MV-4-11 (cell line): ENCODE measurements at regions not wholly inside any gene's neighbourhood (a gene's known extent, or its start where the extent isn't known, plus 50 kb on each side); places are given as distances from the start of the nearest gene placed in this dataset.
"Not testable (repeated sequence)": the region's sequence is repeated elsewhere in the genome, so short reads cannot be mapped to it uniquely, and the experiment has no call there.

ENCODE experiments used
- DNase-seq: peaks from one replicate; lab custom pipeline; 2025; lab: John Stamatoyannopoulos, UW

DNA sequence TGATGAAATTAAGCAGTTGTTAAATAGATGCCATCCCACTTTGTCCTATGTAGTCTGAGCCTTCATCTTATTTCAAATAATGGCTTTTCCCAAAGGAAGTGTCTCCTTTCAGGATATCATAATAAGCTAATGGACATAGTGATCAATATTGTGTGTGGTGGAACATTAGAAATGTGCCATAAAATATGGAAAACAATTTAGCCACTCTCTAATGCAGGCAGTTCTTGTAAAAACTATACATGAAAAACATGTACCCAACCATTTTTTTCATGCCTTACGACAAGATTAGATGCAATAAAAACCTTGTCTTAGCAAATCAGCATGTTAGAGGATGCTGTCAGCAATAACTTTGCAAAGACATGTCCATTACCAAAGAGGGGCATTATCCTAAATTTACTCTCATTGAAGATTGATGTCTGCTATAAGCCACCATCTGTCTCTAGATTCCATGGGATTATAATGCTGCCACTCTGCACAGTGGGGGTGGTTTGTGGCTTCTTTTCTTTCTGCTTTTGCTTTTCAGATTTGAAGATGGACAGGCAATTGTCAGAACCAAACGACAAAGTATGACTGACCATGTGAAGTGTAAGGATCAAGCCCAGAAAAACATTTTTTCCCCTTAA, 724.0 kb upstream of the ZNF608 start:
- DNase-seq: no peak

DNA sequence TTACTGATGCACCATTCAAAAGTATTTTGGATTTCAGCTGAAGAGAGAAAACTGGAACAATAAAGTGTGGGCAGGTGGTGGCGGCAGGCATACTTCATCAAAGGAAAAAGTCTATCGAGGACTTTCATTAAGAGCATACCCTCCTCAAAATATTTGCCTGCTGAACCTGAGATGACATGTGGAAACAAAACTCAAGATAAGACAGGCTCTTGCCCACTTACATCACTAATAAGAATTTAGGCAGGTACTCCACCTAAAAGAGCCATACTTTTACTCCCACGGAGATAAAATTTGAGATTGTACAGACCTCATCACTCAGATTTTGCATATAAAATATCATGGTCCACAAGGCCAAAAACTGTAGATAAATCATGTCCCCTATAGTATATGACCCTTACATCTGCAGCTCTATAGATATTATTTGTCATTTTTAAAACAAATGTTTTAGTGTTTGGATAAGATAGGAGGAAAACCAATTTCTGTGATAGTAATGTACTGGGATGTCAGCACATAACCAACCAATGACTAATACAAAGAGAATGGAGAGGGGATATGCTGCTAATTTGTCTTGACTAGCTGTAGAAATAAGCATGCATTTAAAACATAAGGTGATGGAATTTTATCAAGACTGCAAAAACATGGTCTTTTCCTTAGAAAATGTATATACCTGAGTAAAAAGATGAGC, 730.6 kb upstream of the ZNF608 start:
- DNase-seq: no peak

DNA sequence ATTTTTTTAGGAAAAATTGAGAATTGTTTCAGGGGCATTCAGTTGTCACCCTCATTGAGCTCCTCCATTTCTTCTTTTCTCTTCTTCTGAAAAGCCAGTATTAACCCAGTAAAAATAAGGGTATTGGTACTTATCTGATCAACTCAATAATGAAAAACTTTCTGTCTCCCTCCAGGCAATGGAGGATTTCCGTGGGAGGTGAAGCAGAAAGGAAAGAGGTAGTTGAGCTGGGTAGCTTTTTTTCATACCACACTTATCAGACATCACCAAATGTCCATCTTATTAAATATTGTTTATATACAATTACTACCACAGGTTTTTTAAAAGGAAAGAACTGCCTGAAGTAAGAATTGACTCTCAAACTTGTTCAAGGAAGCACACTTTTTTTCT, 731.1 kb upstream of the ZNF608 start:
- no peak for DNase-seq

DNA sequence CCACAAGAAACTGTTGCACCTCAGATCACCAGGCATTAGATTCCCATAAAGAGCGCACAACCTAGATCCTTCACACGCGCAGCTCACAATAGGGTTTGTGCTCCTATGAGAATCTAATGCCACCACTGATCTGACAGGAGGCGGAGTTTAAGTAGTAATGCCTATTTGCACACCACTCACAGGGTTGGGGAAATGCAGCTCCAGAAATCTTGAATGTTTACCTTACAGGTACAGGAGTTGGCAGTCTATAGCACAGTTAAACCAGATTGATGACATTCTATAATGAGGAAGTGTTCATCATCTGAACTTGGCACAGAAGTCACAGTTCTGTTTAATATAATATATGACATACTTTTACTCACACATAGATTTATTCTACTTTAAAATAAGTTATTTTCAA, 732.2 kb upstream of the ZNF608 start:
- no peak for DNase-seq

DNA sequence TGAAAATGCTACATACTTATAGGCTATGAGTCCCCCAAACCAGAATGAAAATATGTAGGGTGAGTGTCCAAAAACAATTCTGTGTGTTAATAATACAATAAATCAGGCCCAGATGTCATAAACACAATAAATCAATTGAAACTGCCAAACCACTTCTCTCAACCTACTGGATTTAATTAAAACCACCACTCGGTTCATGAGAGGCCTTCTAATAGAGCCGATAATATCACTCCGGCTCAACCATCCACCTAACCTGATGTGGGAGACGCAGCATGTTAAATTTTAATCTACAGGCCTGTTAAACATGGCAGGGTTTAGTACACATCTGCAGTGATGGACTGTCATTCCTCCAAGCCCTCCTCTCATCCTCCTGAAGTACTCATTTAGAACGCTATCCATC, 734.5 kb upstream of the ZNF608 start:
- DNase-seq: no peak

DNA sequence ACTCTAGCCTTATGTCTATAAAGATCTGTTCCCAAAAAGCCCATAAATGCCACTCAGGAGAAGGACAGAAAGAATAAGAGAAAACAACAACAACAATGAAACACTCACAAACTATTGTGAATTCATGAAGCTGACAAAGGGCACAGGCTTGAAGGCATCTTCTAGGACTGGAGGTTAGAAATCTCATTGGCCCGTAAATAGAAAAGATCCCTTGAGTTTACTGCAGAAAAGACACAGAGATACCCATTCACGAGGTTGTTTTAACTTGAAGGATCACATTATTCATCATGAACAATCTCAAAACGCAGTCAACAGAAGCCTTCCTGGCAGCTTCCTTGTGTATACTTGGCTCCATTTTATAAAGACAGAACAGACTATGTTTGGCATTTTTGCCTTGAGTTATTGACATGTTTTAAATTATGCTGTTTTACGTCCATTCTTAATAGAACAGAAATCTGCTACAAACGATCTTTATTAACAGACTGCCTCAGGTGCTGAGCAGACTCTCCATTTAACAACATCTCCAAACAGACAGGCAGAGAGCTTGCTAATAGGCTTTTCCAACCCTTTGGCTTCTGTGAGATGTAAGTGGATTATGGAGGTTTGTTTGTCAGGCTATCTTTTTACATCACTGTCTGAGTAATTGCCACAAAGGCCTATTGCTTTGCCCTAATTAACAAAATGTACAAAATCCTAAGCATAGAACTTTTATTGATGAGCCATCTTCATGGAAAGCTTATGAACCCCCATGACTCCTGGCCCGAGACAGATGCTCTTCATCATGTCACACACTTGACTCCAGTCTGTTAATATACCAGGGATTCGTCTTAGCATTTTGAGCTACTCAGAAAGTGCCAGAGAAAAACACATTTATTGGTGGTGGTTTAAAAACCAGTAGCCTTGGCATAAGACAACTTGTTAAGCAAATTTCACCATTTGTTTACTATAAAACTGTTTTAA, 735.3 kb upstream of the ZNF608 start:
- no peak for DNase-seq

DNA sequence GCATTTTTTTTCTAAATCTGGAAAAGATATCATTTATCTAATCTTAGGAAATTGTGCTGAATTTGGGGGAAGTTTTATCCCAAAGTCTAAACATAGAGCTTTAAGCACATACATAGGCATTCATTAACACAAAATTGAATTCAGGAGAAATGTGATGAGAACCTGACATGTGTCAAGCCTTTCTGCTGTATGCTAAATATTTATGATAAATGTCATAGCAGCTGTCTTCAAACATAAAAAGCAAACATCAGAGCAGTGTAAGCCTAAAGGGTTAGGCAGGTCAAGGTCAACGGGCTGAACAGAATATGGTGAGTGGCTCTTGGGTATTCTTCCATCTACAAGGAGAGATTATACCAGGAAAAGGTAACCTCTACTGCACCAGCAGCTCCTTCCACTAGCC, 737.2 kb upstream of the ZNF608 start:
- DNase-seq: no peak

DNA sequence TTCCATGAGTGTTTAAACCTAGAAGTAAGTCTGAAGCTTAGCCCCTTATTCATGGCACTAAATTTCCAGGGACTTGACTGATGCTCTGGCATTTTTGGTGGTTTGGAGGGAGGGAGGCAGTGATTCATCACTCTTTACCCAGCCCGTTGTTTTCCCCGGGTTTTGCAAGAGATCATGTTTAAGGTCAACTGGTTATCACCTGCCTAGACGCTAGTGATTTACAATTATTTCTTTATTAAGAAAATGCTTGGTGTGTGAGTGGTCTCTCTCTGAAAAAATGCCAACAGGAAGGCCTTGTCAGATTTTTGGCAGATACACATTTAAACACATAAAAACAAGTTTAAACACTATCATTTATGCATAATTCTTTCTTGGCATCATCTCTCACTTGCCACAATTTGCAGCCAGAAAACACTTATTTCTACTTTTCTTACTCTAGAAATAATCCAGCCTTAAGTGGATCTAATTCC, 737.9 kb upstream of the ZNF608 start:
- DNase-seq: no peak

DNA sequence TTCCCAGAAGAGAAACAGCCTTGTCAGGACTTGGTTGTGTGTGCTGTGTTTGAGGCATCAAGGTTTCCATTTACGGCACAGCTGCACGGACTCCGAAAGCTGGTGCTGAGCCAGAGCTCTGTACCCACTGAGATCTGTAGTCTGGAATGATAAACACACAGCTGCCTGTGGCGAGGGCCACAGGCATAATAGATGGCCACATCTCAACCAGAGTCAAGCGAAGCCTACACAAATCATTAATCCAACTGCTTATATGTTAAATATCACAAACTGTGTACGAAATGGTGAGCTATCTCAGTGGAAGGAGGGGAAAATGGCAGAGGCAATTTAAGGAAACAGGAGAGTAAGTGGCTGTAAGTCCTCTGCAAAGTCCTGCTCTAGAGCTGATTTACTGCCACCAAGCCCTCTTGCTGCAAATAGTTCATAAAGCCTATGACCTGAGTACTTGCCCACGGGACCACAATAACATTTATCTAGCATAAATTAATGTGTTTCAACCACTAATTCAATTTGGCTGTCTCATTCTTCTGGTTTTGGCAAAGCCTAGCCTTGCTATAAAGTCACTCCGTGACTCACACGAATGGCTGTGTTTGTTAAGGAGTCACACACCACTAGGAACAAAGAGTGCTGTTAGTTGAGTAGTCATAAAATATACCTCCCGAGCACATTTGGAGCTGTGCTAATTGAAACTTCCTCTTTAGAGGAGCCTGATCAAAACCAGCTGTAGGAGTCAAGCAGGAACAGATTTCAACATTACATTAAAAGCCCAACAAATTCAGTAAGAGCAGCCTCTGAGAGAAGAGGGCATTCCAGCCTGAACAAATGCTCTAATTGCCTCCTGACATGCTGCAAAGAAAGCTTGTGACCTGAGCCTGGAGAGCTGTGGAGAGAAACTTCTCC, 738.6 kb upstream of the ZNF608 start:
- peak; percentile 81 for DNase-seq

DNA sequence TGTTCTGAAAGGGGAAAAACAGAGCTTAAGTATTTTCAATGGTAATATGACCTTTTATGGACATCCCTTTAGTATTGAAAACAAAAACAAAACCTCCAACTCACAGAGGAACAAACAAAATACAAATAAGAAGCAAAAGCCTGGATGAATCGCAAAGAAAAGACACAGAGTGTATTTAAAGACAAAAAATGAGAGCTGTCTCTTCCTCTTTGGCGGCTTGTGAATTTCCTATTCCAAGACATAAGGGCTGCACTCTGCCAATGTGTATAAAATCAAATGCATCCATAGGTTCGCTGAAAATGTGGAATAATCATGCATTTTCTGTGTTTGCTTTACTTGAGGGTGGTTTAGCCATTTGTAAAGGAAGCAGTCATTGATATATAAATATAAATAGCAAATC, 739.3 kb upstream of the ZNF608 start:
- DNase-seq: no peak

DNA sequence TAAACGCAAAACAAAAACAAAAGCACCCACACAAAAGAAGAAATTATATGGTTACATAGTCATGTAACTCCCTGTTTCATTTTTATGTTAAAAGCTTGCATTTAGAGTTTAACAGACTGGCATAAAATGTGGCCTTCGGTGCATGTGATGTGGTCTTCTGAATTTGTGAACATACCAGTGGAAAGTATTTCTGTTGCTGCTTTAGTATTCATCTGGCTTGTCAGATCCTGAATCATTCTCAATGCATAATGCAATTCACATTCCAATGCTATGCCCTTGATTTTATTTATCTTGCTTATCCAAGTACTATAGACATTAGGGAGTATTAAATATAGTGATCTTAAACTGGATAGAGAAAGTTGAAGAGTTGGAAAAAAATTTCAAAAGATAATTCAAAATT, 740.2 kb upstream of the ZNF608 start:
- DNase-seq: no peak

DNA sequence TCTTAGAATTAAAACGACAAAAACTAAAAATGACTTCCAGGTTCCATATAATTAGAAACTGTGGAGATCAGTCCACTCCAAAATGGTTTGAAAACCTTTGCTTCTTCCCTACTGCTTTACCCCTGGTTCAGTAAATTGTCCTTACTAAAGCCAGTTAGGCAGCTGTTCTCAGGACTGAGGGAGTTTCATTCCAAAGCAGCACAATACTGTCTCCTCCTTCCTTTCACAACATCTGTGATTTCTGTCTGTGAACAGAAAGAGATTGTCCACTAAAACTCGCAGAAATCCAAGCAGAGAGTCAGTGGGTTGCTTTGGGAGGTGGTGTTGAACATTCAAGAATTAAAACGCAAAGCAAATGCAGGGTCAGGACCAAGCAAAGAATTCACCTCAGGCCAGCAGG, 740.8 kb upstream of the ZNF608 start:
- DNase-seq: no peak

DNA sequence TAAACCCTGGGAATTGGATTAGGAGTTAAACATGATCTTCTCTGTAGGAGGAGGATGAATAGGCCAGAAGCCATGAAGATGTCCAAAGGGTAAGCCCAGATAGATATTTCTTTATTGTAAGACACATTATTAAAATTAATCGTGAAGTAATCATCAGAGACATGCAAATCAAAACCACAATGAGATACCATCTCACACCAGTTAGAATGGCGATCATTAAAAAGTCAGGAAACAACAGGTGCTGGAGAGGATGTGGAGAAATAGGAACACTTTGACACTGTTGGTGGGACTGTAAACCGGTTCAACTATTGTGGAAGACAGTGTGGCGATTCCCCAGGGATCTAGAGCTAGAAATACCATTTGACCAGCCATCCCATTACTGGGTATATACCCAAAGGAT, 741.2 kb upstream of the ZNF608 start:
- not testable (repeated sequence) for DNase-seq

DNA sequence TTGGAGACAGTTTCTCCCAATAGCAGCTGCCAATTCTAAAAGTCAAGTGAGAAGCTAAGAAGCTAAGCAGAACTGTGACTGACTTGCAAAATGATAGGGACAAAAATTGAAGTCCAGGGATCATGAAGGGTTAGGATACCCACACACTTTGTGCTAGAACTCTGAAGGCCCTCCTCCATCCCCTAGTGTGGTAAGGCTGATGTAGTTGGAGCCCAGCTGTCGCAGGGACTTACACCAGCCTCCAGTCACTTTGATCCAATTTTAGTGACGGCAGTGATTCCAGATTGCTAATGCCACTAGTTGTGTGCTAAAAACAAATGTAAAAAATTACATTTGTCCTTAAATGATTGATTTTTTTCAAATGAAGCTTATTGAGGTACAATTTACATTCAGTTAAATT, 742.7 kb upstream of the ZNF608 start:
- no peak for DNase-seq

DNA sequence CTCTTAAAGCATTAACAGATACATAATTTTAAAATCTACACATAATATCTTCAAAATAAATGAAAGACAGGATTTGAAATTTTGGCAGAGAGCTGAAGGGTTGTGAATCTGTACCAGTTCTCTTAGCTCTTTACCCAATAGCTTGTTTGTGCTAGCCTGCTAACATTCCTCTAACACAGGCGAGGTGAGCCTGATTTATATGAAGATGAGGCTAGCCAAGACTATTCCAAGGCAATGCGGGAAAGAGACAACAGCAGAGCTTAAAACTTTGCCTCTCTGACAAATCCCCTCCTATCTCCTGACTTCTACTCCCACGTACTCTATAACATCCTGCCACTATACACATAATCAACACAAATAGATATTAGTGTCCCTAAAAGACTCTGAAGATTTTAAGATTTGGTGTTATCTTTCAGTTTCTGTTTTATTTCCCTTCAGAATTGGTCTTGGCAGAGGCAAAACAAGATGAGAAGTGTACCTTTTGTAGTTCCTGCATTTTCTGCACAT, 745.6 kb upstream of the ZNF608 start:
- no peak for DNase-seq

DNA sequence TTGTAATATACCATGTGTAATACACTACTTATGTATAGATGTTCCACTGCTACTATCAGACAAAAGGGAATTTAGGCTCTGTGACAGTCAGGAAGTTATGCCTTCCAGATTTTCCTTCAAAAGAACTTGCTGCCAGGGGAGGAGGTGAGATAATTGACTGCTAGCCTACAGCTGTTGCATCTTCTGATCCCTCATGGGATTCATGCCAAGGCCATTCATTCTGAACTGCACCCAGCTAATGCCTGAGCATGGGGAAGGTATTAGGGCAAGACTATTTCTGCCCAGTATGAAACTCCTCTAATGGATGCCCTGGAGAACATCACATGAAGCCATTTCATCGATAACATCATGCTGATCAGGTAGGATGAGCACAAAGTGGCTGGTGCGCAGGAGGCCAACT, 746.5 kb upstream of the ZNF608 start:
- no peak for DNase-seq

DNA sequence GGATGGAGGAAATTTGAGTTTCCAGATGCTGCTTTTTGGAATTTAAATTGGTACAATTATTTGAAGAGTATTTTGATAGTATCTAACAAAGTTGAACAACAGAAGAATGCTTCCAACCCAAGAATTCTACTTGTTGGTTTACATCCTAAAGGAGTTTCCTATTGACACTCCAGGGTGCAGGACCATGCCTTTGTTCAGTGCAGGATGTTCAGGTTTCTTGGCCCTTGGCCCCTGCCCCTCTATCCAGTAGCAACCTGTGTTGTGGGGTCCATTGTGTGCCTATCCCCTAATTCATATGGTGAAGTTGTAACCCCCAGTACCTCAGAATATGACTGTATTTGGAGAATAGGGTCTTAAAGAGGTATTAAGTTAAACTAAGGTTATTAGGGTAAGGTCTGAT, 750.0 kb upstream of the ZNF608 start:
- no peak for DNase-seq

DNA sequence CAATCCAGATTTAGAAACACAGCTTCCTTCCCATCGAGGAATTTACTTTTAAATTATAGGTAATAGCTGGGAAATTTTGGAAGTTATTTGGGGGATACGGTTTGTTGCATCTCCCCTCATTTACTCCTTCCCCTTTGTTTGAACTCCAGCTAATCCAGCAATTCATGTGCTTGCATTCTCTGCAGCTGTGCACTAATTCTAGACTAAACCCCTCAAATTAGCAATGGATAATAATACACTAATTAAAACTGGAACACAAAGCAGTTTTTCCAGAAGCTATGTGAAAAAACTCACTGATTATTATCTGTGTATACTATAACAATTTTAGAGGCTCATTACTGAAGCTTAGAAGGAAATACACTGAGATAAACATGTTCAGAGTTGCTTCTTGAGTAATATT, 751.2 kb upstream of the ZNF608 start:
- no peak for DNase-seq

DNA sequence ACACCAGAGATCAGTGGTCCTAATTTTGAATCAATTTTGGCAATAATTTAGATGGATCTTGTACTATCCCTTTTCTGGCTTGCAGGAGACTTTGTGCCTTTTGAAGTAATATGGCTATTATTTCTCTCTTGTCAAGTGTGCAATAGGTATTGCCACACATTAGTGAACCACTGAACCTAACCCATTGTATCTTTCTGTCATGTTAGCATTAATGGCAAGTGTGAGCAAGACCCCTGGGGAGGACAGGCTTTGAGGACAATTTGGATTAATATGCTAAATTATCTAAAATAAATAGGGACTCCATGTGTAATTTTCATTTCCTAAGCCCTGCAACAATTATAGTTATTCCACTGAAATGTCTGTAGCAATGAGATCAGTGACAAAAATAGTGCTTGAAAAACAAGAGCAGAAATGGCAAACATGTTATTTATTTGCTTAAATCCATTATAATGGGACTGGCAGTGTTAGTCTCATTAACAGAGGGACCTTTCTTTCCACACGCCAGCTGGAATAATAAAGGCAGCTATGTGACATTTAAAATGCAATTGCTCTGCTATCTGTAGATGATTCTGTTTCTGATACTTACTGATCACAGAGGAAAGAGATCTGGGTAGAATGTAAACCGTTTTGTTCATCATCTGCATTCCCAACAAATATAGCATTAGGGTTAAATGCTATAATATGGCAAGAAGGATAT, 753.3 kb upstream of the ZNF608 start:
- no peak for DNase-seq

DNA sequence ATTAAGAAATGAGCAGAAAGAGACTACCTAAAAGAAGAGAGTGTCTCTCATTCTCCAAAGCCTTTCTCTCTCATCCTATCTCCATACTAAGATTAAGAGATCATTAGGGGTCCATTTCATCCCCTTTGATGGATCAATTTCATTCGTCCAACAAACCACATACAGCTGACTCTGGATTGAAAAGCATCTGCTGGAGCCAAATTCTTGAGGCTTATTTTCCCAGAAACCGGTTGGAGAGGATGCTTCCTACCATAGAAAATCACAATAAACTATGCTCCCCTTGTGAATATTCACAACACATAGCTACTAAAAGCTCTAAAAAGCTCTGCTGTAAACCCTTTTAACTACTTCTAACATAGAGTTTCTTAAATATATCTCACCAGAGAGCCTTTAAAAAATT, 755.0 kb upstream of the ZNF608 start:
- DNase-seq: no peak

DNA sequence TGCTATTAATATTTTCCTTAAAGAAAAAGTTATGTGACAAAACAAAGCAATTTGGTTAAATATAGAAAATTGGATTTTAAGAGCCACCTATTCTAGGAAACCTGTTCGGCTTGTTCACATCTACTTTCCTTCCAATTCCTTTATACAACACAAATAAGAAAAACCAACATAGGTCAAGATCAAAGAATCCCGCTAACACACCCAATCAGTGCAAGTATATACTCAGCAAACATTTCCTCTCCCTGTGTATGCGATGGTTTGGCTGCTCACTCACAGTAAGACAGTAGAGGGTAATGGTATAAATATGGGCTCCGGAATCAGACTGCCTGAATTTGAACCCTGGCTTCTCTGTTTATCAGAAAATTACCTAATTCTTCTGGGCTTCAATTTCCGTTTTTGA, 757.5 kb upstream of the ZNF608 start:
- DNase-seq: no peak
